OCI-LY7 (cell line): ENCODE measurements at regions not wholly inside any gene's neighbourhood (a gene's known extent, or its start where the extent isn't known, plus 50 kb on each side); places are given as distances from the start of the nearest gene placed in this dataset.

Experiments used
- BruUV-seq: library from RNA; stranded (reverse); fragments of 400-500 nt; replicated peaks from 2 replicates; lab custom pipeline; 2021; lab: Mats Ljungman, UMichigan
- CTCF ChIA-PET: fragments of 300-600 bp; sonication (Branson Sonifier 250); formaldehyde crosslinking; loops from one replicate; lab custom pipeline; 2022; ENCODE audit warnings: antibody characterized with exemption; ENCODE audit not compliant: unreplicated experiment; lab: Charles Lee
- POLR2A ChIA-PET: fragments of 300-600 bp; sonication (Branson Sonifier 250); formaldehyde crosslinking; loops from one replicate; lab custom pipeline; 2022; ENCODE audit warnings: antibody characterized with exemption; lab: Charles Lee
- DNase-seq: peaks from one replicate; pipeline ENCODE4 v3.0.0-alpha.2; 2015; ENCODE audit warnings: low spot score
- H2AFZ ChIP-seq: fragments of 200-600 bp; sonication (generic), shearing (Covaris generic); 2 replicates; pipeline ENCODE4 v1.6.1; 2014; ENCODE audit warnings: mild to moderate bottlenecking, antibody characterized with exemption, low read length, moderate library complexity
- H3K27ac ChIP-seq: fragments of 200-600 bp; sonication (generic); 2 replicates; pipeline ENCODE4 v1.5.1; 2014; ENCODE audit warnings: mixed run types, low read depth, mild to moderate bottlenecking, moderate library complexity, low read length, inconsistent platforms; ENCODE audit not compliant: poor library complexity, severe bottlenecking
- H3K36me3 ChIP-seq: fragments of 200-600 bp; sonication (generic); 2 replicates; pipeline ENCODE4 v1.6.1; 2014; ENCODE audit warnings: mild to moderate bottlenecking, antibody characterized with exemption, low read length, moderate library complexity, mixed read lengths; ENCODE audit not compliant: insufficient read depth
- H3K4me1 ChIP-seq: fragments of 200-600 bp; sonication (generic); 2 replicates; pipeline ENCODE4 v1.5.1; 2014; ENCODE audit warnings: mild to moderate bottlenecking, low read length; ENCODE audit not compliant: insufficient read depth, poor library complexity, severe bottlenecking
- H3K4me2 ChIP-seq: fragments of 200-600 bp; sonication (generic); 2 replicates; pipeline ENCODE4 v1.6.1; 2014; ENCODE audit warnings: mild to moderate bottlenecking, low read length
- H3K4me3 ChIP-seq: fragments of 200-600 bp; sonication (generic); 2 replicates; pipeline ENCODE4 v1.5.1; 2014; ENCODE audit warnings: mild to moderate bottlenecking, low read depth, low read length; ENCODE audit not compliant: poor library complexity, severe bottlenecking
- H3K79me2 ChIP-seq: fragments of 200-600 bp; sonication (generic); 2 replicates; pipeline ENCODE4 v1.6.1; 2016; ENCODE audit warnings: low read depth, mild to moderate bottlenecking, low read length, moderate library complexity, mixed read lengths; ENCODE audit not compliant: insufficient read depth
- H3K9me2 ChIP-seq: fragments of 200-600 bp; sonication (generic); 2 replicates; pipeline ENCODE4 v1.6.1; 2016; ENCODE audit warnings: mild to moderate bottlenecking, low read length, mixed read lengths; ENCODE audit not compliant: insufficient read depth
- H3K9me3 ChIP-seq: fragments of 200-600 bp; sonication (generic); 2 replicates; pipeline ENCODE4 v1.6.1; 2014; ENCODE audit warnings: mild to moderate bottlenecking, mixed run types, low read length, mixed read lengths
- H4K20me1 ChIP-seq: fragments of 200-600 bp; sonication (generic); 2 replicates; pipeline ENCODE4 v1.6.1; 2014; ENCODE audit warnings: mild to moderate bottlenecking, antibody characterized with exemption, low read length, moderate library complexity, mixed read lengths; ENCODE audit not compliant: insufficient read depth
- CTCF ChIP-seq: fragments of 200-600 bp; sonication (generic); conservative IDR thresholded peaks from 2 replicates; pipeline ENCODE4 v1.5.1; 2014; ENCODE audit warnings: mild to moderate bottlenecking, antibody characterized with exemption, low read length, moderate library complexity, mixed read lengths
- EZH2phosphoT487 ChIP-seq: fragments of 200-600 bp; sonication (generic); IDR thresholded peaks from 2 replicates; pipeline ENCODE4 v1.6.1; 2018; ENCODE audit warnings: low read depth, borderline replicate concordance, mild to moderate bottlenecking, mixed run types, antibody characterized with exemption, low read length, moderate library complexity, mixed read lengths
- intact Hi-C: fragments of 100-400 bp; cut with micrococcal nuclease; formaldehyde crosslinking; loops from one replicate; pipeline ENCODE4 v1.10.0; 2022; ENCODE audit not compliant: unreplicated experiment

DNA sequence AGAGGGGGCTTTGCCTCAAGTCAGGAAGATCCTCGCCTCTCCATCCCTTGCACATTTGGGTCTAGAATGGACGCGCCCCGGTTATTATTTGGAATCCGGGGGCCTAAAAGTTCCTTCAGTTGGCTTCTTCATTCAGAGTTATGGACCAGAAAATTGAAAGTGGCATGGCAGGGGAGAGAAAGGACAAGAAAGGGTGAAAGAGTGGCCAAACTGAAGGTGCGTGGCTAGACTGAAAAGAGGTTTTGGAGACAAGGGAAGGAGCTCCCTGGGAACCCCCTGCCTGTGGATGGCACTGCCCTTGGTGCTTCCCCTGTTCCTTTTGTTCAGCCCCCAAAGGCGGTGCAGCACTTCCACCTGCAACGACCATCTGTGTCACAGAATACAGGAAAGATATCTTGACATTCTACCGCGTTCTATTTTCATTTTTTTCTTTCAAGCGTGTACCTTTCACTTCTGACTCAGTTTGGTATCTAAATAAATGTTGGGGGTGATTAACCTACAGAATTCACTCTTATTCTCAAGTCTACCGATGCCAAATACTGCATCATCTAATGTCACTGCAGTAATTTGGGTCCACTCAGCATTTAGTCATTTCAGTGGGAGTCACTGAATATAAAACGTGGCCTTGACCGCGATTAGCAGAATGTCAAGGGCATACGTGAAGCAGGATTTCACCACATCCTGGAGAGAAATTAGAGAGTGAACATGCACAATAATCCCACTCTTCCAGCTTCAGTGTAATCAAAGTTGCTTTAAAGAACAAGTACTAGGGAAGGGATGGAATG is 88.1 kb upstream of the ARHGAP32 start:
- Histone ChIP-seq H2AFZ (peak overlapping the region; percentile 24; the same call in 1 of the 2 replicates), H3K4me1 (no peaks in the 10 kb centered on the region), H3K79me2 (no peaks in the 10 kb centered on the region), H3K4me3 (no peak overlapping the region), H4K20me1 (no peaks in the 10 kb centered on the region), H3K9me3 (no peaks in the 10 kb centered on the region), H3K9me2 (no peaks in the 10 kb centered on the region), H3K27ac (no peak overlapping the region), H3K36me3 (no peaks in the 10 kb centered on the region), H3K4me2 (no peak overlapping the region)
- CTCF ChIA-PET, result no interaction called here
- TF ChIP-seq CTCF (no peak), EZH2phosphoT487 (no peak)
- intact Hi-C loops, result no loop called here
- BruUV-seq, result no TSS peak
- POLR2A ChIA-PET, result no interaction called here
- DNase-seq, result no peak

DNA sequence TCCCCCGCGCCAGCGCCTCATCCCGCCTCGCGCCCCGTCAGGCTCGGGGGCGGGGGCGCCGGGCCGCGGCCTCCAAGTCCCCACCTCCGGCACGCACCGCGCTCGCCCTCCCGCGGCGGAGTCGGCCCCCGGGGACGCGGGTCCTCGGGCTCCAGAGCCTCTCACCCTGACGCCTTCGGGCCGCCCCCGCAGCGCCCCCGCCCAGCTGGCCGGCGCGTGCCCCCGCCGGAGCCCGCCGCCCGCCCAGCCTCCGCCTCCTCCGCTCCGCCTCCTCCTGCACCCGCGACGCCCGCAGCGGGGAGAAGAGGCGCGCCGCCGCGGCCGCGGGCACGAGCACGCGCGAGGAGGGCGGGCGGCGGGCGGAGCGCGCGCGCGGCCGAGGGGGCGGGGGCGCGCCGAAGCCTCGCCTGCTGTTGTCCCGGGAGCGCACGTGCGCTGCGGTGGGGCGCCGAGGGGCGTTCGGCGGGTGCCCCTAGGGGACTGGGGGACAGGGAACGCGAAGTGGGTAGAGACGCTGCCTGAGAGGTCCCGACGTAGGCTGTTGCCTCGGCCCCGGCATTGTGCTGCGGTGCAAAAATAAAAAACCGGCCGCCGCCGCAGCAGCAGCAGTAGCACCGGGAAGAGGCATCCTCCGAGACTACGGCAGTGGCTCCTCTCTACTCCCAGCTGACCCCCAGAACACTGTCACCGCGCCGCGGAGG is 87.4 kb upstream of the ARHGAP32 start:
- no peak overlapping the region for H3K4me3 ChIP-seq
- ChIA-PET POLR2A (no interaction called here), CTCF (no interaction called here)
- H3K4me2 ChIP-seq, result no peak overlapping the region
- no peaks in the 10 kb centered on the region for H3K4me1 ChIP-seq
- H3K9me2 ChIP-seq, result no peaks in the 10 kb centered on the region
- no peak for TF ChIP-seq EZH2phosphoT487
- no peak for TF ChIP-seq CTCF
- H3K79me2 ChIP-seq, result no peaks in the 10 kb centered on the region
- peak overlapping the region; percentile 24; the same call in 1 of the 2 replicates for H2AFZ ChIP-seq
- no peaks in the 10 kb centered on the region for H3K36me3 ChIP-seq
- no peak for DNase-seq
- no TSS peak for BruUV-seq
- H3K27ac ChIP-seq, result no peak overlapping the region
- intact Hi-C loops, result no loop called here
- H4K20me1 ChIP-seq, result no peaks in the 10 kb centered on the region
- H3K9me3 ChIP-seq, result no peaks in the 10 kb centered on the region
